AG09309 (cell line): ENCODE measurements at regions not wholly inside any gene's neighbourhood (a gene's known extent, or its start where the extent isn't known, plus 50 kb on each side); places are given as distances from the start of the nearest gene placed in this dataset.
A peak's percentile ranks its signal among the peaks of the same experiment; 100 is the strongest.

Experiments used
- DNase-seq: peaks from one replicate; pipeline ENCODE4 v3.0.0-alpha.2; 2010; ENCODE audit warnings: low read depth
- H3K4me3 ChIP-seq: 2 replicates; pipeline ENCODE4 v1.5.1; 2011; ENCODE audit warnings: mild to moderate bottlenecking, low read depth, low read length, moderate library complexity; ENCODE audit not compliant: control insufficient read depth
- CTCF ChIP-seq: IDR thresholded peaks from 2 replicates; pipeline ENCODE4 v1.5.1; 2011; ENCODE audit warnings: mild to moderate bottlenecking, low read depth, low read length, inconsistent platforms; ENCODE audit not compliant: insufficient read depth, control insufficient read depth; ENCODE audit errors: missing control alignments

- no peak for DNase-seq
- no peak for TF ChIP-seq CTCF
Measured at GRCh38 chr5:125189531-125189941, 443.1 kb upstream of the ZNF608 start.

GRCh38 chr5:125190232-125191087, 444.0 kb upstream of the ZNF608 start:
- peak; percentile 17 for DNase-seq
- no peak for TF ChIP-seq CTCF
- no peak overlapping the region for H3K4me3 ChIP-seq

More at GRCh38 chr5:125189531-125189941, 443.1 kb upstream of the ZNF608 start:
- H3K4me3 ChIP-seq: no peak overlapping the region

- no peak for DNase-seq
- H3K4me3 ChIP-seq: no peak overlapping the region
- TF ChIP-seq CTCF: no peak
Measured at GRCh38 chr5:125194883-125195282, 448.4 kb upstream of the ZNF608 start.

- H3K4me3 ChIP-seq: no peak overlapping the region
- DNase-seq: no peak
- no peak for TF ChIP-seq CTCF
Measured at GRCh38 chr5:125196481-125197111, 450.2 kb upstream of the ZNF608 start.

GRCh38 chr5:125197321-125197720, 450.9 kb upstream of the ZNF608 start:
- no peak for TF ChIP-seq CTCF
- H3K4me3 ChIP-seq: no peak overlapping the region
- no peak for DNase-seq

DNA sequence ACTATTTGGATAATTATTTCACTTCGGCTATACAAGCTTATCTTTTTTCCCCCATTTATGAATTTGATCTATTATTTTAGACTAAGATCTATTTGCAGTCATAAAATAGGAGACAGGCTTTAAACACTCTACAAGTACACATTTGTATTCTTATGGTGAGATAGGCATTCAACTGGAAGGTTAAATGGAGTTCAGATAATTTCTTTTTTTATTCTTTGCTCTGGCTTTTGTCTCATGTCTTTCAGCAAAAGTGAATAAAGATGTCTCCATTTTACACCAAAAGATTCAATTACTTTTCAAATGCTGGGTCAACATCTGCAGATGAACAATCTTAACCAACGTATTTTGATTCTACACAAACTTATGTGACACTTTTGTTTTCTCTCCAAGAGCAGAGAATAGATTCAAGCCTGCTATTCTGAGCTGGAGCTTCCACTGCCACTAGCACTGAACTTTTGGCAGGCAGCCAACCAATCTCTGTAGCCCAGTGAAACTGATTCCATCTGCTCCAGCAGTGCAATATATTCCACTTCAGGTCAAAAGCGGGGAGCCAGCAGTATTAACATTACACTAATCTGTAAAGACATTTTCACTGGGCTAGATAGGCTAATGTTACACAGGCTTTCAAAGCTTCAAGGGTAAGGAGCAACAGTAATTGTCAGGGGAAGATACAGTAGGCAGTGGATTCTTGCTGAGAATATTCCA, 452.0 kb upstream of the ZNF608 start:
- TF ChIP-seq CTCF: no peak
- no peak overlapping the region for H3K4me3 ChIP-seq

More for the DNA sequence above, 452.0 kb upstream of the ZNF608 start:
- DNase-seq: peak; percentile 60
